ENCODE measurements at regions not wholly inside any gene's neighbourhood (a gene's known extent, or its start where the extent isn't known, plus 50 kb on each side); places are given as distances from the start of the nearest gene placed in this dataset.

- TF ChIP-seq CTCF (IDR thresholded peaks at IDR 0.05) (no peak), POLR2A (IDR thresholded peaks at IDR 0.05) (no peak)
These were observed 727.2 kb downstream of the KHDRBS2 start for GRCh38 chr6:61558796-61559195.

All from right lobe of liver (tissue), 4 donors.